Large intestine (tissue), 3 donors: ENCODE measurements at regions not wholly inside any gene's neighbourhood (a gene's known extent, or its start where the extent isn't known, plus 50 kb on each side); places are given as distances from the start of the nearest gene placed in this dataset.

Experiments
- DNase-seq, 2 donors: peaks; one replicate each; pipeline versions ENCODE4 v3.0.0 to v3.0.0-alpha.2; 2013
- H3K27ac ChIP-seq: one replicate; pipeline ENCODE4 v1.5.1; 2013; ENCODE audit warnings: low read length
- H3K27me3 ChIP-seq: 2 replicates; pipeline ENCODE4 v1.6.1; 2013; ENCODE audit warnings: low read length; ENCODE audit not compliant: control insufficient read depth, insufficient read depth
- H3K36me3 ChIP-seq: 2 replicates; pipeline ENCODE4 v1.6.1; 2013; ENCODE audit warnings: low read length; ENCODE audit not compliant: control insufficient read depth, insufficient read depth
- H3K4me1 ChIP-seq: one replicate; pipeline ENCODE4 v1.6.1; 2013; ENCODE audit warnings: low read length; ENCODE audit not compliant: control insufficient read depth, insufficient read depth
- H3K4me3 ChIP-seq: one replicate; pipeline ENCODE4 v1.5.1; 2013; ENCODE audit warnings: low read length
- H3K9me3 ChIP-seq: one replicate; pipeline ENCODE4 v1.6.1; 2013; ENCODE audit warnings: mild to moderate bottlenecking, low read depth, low read length, moderate library complexity; ENCODE audit not compliant: control insufficient read depth
- WGBS: methylation state at CpG from one replicate; pipeline ENCODE4 v1.1.5; 2013; ENCODE audit warnings: low lambda C conversion rate; ENCODE audit not compliant: insufficient coverage; 5-methylcytosine and 5-hydroxymethylcytosine counted together

- no peak for DNase-seq
Measured at GRCh38 chr18:55166260-55166598, 207.0 kb upstream of the CCDC68 start.

GRCh38 chr18:55163550-55163949 is 204.3 kb upstream of the CCDC68 start:
- Histone ChIP-seq H3K4me1 (no peaks in the 10 kb centered on the region), H3K36me3 (no peaks in the 10 kb centered on the region), H3K4me3 (no peak overlapping the region), H3K27me3 (no peaks in the 10 kb centered on the region), H3K9me3 (no peaks in the 10 kb centered on the region), H3K27ac (no peak overlapping the region)
- DNase-seq, result no peak
- no CpG with 5 or more reads among the region's 7 CpGs for WGBS

More at GRCh38 chr18:55166260-55166598, 207.0 kb upstream of the CCDC68 start:
- Histone ChIP-seq H3K36me3 (no peaks in the 10 kb centered on the region), H3K27ac (no peak overlapping the region), H3K4me3 (no peak overlapping the region), H3K27me3 (no peaks in the 10 kb centered on the region), H3K9me3 (no peaks in the 10 kb centered on the region), H3K4me1 (no peaks in the 10 kb centered on the region)
- 100% methylated on average over 1 of the region's 4 CpGs for WGBS

DNA sequence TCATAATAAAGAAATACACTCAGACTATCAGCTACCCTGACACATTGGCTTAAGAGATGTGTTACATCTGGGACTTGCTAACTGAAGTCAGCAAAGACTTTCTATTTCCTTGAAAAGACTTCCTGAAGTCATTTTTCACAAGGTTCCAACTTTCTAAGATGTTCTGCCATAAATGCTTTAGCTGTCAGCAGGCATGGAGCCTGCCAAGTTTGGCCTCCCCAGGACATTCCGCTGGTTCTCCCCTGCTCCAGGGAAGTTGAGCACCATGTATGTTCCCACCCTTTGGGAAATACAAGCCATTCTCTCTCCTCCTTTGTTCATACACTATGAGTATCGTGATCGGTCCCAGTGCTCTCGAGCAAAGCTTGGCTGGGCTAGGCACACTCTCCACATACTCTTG is 202.7 kb upstream of the CCDC68 start:
- H3K9me3 ChIP-seq, result no peaks in the 10 kb centered on the region
- DNase-seq, result no peak
- no peaks in the 10 kb centered on the region for H3K27me3 ChIP-seq
- no peak overlapping the region for H3K4me3 ChIP-seq
- H3K36me3 ChIP-seq, result no peaks in the 10 kb centered on the region
- no peak overlapping the region for H3K27ac ChIP-seq
- H3K4me1 ChIP-seq, result no peaks in the 10 kb centered on the region
- no CpG with 5 or more reads among the region's 4 CpGs for WGBS

DNA sequence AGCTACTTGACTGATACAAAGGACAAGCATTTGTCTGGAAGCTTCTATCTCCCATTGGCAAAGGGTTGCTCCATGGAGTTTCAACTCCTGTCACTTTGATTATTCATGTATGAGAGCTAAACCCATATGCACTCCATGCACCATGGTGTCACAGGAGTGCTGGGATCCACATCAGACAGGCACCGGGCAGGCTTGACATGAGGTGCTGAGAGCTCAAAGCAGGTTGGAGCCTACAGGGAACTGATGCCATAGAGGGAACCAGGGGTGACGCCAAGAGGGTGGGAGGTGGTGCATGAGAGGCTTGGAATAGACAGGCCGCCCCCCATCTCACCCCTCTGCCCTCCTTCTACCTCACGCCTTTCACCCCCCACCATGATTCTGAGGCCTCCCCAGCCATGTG is 199.8 kb upstream of the CCDC68 start:
- H3K36me3 ChIP-seq, result no peaks in the 10 kb centered on the region
- no peak overlapping the region for H3K4me3 ChIP-seq
- no CpG with 5 or more reads among the region's 4 CpGs for WGBS

GRCh38 chr18:55158570-55158969 is 199.3 kb upstream of the CCDC68 start:
- Histone ChIP-seq H3K4me3 (no peak overlapping the region), H3K4me1 (no peaks in the 10 kb centered on the region), H3K9me3 (no peaks in the 10 kb centered on the region), H3K36me3 (no peaks in the 10 kb centered on the region), H3K27ac (no peak overlapping the region), H3K27me3 (no peaks in the 10 kb centered on the region)
- no peak for DNase-seq
- WGBS, result no CpG with 5 or more reads among the region's 4 CpGs

More for the DNA sequence above, 199.8 kb upstream of the CCDC68 start:
- H3K27ac ChIP-seq, result no peak overlapping the region
- H3K4me1 ChIP-seq, result no peaks in the 10 kb centered on the region
- no peak for DNase-seq
- H3K27me3 ChIP-seq, result no peaks in the 10 kb centered on the region
- no peaks in the 10 kb centered on the region for H3K9me3 ChIP-seq

DNA sequence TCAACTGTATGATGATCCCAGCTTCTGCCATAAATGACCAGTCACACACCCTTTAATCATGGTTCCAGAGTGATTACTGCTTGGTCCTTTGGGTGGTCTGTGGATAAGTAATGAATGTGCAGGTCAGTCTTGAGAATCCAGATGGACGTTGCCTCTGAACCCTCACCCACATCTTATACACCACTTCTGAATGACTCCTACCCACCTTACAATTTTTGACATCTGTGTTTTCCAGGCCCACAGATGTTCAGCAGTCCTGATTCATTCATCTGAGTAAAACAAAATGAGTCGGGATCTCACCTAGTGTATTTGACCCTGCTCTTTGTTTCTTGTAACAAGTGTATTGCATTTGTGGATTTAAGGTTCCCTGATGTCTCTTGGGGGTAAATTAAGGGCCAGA is 194.1 kb upstream of the CCDC68 start:
- 83% methylated on average over 1 of the region's 2 CpGs for WGBS
- peaks cover 3% of the 10 kb centered on the region for H3K27me3 ChIP-seq
- H3K9me3 ChIP-seq, result no peaks in the 10 kb centered on the region
- H3K4me3 ChIP-seq, result no peak overlapping the region
- no peak for DNase-seq
- H3K27ac ChIP-seq, result no peak overlapping the region
- H3K36me3 ChIP-seq, result no peaks in the 10 kb centered on the region
- H3K4me1 ChIP-seq, result no peaks in the 10 kb centered on the region

DNA sequence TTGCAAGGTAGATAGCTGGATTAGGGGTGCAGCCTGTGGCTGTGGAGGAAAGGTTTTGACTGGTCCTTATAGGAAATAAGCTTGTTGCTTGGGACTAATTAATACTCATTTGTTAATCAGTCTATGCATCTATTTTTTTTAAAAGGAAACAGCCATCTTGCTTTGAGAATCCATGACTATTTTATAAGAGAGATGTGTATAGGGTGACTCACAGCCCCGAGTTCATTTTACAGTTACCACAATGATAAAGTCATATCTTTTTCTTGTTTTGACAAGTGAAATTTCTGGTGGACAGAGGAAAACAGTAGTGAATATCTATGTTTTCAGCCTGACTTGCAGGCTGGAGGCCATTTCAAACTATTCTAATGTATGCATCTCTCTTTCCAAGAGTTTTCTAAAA is 193.5 kb upstream of the CCDC68 start:
- WGBS, result 60% methylated on average over 1 of the region's 1 CpG
- no peaks in the 10 kb centered on the region for H3K4me1 ChIP-seq
- no peak overlapping the region for H3K4me3 ChIP-seq
- no peak for DNase-seq
- no peaks in the 10 kb centered on the region for H3K9me3 ChIP-seq
- H3K36me3 ChIP-seq, result no peaks in the 10 kb centered on the region
- no peak overlapping the region for H3K27ac ChIP-seq
- H3K27me3 ChIP-seq, result peaks cover 3% of the 10 kb centered on the region

- no peaks in the 10 kb centered on the region for H3K36me3 ChIP-seq
- no peaks in the 10 kb centered on the region for H3K9me3 ChIP-seq
- H3K4me1 ChIP-seq, result no peaks in the 10 kb centered on the region
- peaks cover 3% of the 10 kb centered on the region for H3K27me3 ChIP-seq
- DNase-seq, result no peak
- no peak overlapping the region for H3K4me3 ChIP-seq
- WGBS, result no CpG with 5 or more reads among the region's 6 CpGs
- no peak overlapping the region for H3K27ac ChIP-seq
Measured at GRCh38 chr18:55149994-55150393, 190.7 kb upstream of the CCDC68 start.

DNA sequence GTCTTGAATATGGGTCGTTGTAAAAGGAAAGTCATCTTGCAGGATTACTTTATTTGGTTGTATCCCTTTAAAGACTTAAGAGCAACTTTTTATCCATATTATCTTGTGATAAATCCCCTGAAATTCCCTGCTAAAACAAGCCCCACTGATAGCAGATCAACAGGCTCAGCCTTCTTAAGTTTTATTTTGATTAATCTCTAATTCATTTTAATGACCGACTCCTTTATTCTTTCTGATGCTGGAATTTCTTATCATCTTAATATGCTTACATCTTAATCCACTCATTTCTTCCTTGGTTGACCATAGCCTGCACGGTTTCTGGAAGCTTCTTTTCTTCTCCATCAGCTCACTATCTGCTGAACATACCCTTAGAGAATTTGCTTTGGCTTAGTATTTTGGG is 188.5 kb upstream of the CCDC68 start:
- Histone ChIP-seq H3K4me3 (no peak overlapping the region), H3K9me3 (no peaks in the 10 kb centered on the region)
- 53% methylated on average over 3 of the region's 3 CpGs for WGBS

DNA sequence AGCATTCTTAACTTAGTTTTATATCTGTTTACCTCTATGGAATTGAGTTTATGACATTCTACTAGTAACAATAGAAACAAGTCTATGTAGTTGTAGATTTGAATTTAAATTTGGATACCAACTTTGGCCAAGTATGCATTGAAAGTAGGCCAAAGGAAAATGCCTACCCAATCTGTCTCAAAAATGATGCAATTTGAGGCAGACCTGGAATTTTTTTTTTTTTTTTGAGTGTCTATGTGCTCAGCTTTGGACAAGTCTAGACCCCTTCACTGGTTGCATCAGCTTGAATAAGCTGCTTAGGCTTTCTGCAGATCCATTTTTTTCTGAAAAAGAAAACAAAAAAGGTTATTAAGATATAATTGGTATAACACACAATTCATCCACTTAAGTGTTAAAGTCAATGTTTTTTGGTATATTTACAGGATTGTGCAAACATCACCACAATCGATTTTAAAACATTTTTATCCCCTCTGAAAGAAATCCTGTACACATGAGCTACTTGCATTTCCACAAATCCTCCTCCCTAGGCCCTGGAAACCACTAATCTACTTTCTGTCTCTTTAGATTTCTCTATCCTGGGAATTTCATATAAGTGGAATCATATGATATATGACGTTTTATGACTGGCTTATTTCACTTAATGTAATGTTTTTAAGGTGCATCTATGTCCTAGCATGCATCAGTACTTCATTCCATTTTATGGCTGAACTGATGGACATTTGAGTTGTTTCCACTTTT is 185.1 kb upstream of the CCDC68 start:
- 36% methylated on average over 2 of the region's 2 CpGs for WGBS
- Histone ChIP-seq H3K9me3 (no peaks in the 10 kb centered on the region), H3K27me3 (no peaks in the 10 kb centered on the region), H3K36me3 (no peaks in the 10 kb centered on the region), H3K4me1 (no peaks in the 10 kb centered on the region), H3K4me3 (no peak overlapping the region), H3K27ac (no peak overlapping the region)
- no peak for DNase-seq

More for the DNA sequence above, 188.5 kb upstream of the CCDC68 start:
- Histone ChIP-seq H3K4me1 (no peaks in the 10 kb centered on the region), H3K27me3 (peaks cover 3% of the 10 kb centered on the region), H3K36me3 (no peaks in the 10 kb centered on the region), H3K27ac (no peak overlapping the region)
- DNase-seq, result no peak

DNA sequence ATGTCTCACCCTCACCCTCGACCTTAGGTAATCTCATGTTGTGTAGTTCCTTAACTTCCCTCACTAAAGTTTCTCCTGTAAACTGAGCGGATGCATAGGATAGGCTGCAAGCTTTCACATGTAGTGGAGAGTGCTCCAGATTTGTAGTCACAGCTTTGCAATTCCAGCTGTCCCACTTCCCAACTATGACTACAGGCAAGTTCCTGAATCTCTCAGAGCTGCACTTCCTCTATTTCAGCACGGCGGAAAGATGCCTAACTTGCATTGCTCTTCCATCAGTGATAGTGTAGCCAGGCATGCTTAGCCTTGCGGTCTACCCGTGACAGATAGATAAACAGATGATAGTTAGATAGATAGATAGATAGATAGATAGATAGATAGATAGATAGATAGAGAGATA is 183.1 kb upstream of the CCDC68 start:
- no peak overlapping the region for H3K27ac ChIP-seq
- no peaks in the 10 kb centered on the region for H3K27me3 ChIP-seq
- no CpG with 5 or more reads among the region's 6 CpGs for WGBS
- no peak for DNase-seq
- H3K36me3 ChIP-seq, result no peaks in the 10 kb centered on the region
- H3K4me3 ChIP-seq, result no peak overlapping the region
- no peaks in the 10 kb centered on the region for H3K9me3 ChIP-seq
- H3K4me1 ChIP-seq, result no peaks in the 10 kb centered on the region
